Transverse colon (tissue), 4 donors: ENCODE measurements at regions not wholly inside any gene's neighbourhood (a gene's known extent, or its start where the extent isn't known, plus 50 kb on each side); places are given as distances from the start of the nearest gene placed in this dataset.
"Not testable (repeated sequence)": the region's sequence is repeated elsewhere in the genome, so short reads cannot be mapped to it uniquely, and the experiment has no call there.

ENCODE experiments used
- CTCF ChIP-seq, 5 experiments: fragments of 200-600 bp in 3 of 5; fragments of 450-650 bp in 2 of 5; sonication (generic) in 3 of 5; IDR thresholded peaks; 1 replicate in 2 of 5; 2 replicates in 3 of 5; pipeline ENCODE4 v1.5.1; 2016 to 2017; ENCODE audit warnings: antibody characterized with exemption in 5 of 5, inconsistent platforms in 3 of 5, mild to moderate bottlenecking in 2 of 5, moderate library complexity in 1 of 5
- POLR2A ChIP-seq: fragments of 450-650 bp; IDR thresholded peaks from one replicate; pipeline ENCODE4 v1.6.1; 2016; ENCODE audit warnings: antibody characterized with exemption, mild to moderate bottlenecking, moderate library complexity
- POLR2AphosphoS5 ChIP-seq, 3 donors: sonication (generic); formaldehyde crosslinking; IDR thresholded peaks; one replicate each; pipeline ENCODE4 v1.6.1; 2016; ENCODE audit warnings: antibody characterized with exemption in 3 of 3

GRCh38 chr22:11818845-11819244 lies 3709.1 kb upstream of the OR11H1 start:
- not testable (repeated sequence) for TF ChIP-seq CTCF (IDR thresholded peaks at IDR 0.05); POLR2A; POLR2AphosphoS5 (IDR thresholded peaks at IDR 0.05)
